ENCODE measurements at regions not wholly inside any gene's neighbourhood (a gene's known extent, or its start where the extent isn't known, plus 50 kb on each side); places are given as distances from the start of the nearest gene placed in this dataset.

DNA sequence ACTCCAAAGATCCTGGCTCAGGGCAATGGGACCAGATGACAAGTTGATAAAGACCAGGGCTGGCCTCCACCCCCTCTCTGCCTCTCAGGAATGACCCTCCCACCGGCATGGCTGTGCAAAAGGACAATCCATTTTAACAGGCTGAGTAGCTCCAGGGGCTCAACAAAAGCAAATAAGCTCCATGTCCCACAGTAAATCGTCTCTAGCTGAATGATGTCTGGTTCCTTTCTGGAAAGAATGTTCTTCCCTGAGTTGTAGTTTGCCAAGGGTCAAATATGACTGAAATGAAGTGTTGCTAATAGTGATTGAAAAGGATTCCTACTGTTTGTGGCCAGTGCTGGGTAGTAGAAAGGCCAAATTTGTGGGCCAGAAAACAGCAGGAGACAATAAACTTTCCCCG is 434.4 kb upstream of the ETAA1 start:
- ChIA-PET POLR2A (no interaction called here), CTCF (interaction anchor here (1.1 kb wide), 1 partner anchor 688 kb away, joined by 3 read pairs; no protein-coding TSS in a partner anchor)
- H3K27ac ChIP-seq (ENCODE audit: insufficient read depth, low read depth, low read length), result no peak overlapping the region
- intact Hi-C loops (cut with micrococcal nuclease) (no loop called here), dilution Hi-C loops (cut with MboI; ENCODE audit: extremely low pct_ligation_motif_present, low sequenced_read_pairs) (no loop called here)
- no peaks in the 10 kb centered on the region for H4K20me1 ChIP-seq (replicated peaks; ENCODE audit: control insufficient read depth, extremely low read depth, insufficient read depth, low read length)
- H3K4me3 ChIP-seq (replicated peaks in 1 of 3; ENCODE audit: insufficient read depth in 1 of 3, low read depth in 1 of 3, low read length in 3 of 3), result no peak overlapping the region
- DNase-seq (ENCODE audit: low read depth, low spot score), result no peak
- no peak overlapping the region for H3K4me2 ChIP-seq (ENCODE audit: insufficient read depth, low read length)
- no peaks in the 10 kb centered on the region for H3K36me3 ChIP-seq (ENCODE audit: control insufficient read depth in 2 of 2, extremely low read depth in 1 of 2, insufficient read depth in 2 of 2, low read length in 2 of 2)
- no peak overlapping the region for H2AFZ ChIP-seq (ENCODE audit: low read depth, low read length)
- no peak for FAIRE-seq
- no peaks in the 10 kb centered on the region for H3K9me3 ChIP-seq (replicated peaks; ENCODE audit: control insufficient read depth, insufficient read depth, low read length)
- H3K9me1 ChIP-seq (replicated peaks; ENCODE audit: control insufficient read depth, extremely low read depth, insufficient read depth, low read length), result no peaks in the 10 kb centered on the region
- H3K27me3 ChIP-seq (ENCODE audit: control insufficient read depth in 2 of 2, insufficient read depth in 2 of 2, low read length in 2 of 2), result no peaks in the 10 kb centered on the region
- H3K9ac ChIP-seq (replicated peaks; ENCODE audit: extremely low read depth, insufficient read depth, low read length), result no peak overlapping the region
- no peaks in the 10 kb centered on the region for H3K79me2 ChIP-seq (ENCODE audit: control insufficient read depth, insufficient read depth, low read length)
- no peaks in the 10 kb centered on the region for H3K4me1 ChIP-seq (ENCODE audit: control insufficient read depth, extremely low read depth, insufficient read depth, low read length)
- BruUV-seq (replicated peaks), result no TSS peak
- TF ChIP-seq, protein P1, sequence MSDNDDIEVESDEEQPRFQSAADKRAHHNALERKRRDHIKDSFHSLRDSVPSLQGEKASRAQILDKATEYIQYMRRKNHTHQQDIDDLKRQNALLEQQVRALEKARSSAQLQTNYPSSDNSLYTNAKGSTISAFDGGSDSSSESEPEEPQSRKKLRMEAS (IDR thresholded peaks at IDR 0.05; ENCODE audit: insufficient read depth, insufficient read length), result no peak

DNA sequence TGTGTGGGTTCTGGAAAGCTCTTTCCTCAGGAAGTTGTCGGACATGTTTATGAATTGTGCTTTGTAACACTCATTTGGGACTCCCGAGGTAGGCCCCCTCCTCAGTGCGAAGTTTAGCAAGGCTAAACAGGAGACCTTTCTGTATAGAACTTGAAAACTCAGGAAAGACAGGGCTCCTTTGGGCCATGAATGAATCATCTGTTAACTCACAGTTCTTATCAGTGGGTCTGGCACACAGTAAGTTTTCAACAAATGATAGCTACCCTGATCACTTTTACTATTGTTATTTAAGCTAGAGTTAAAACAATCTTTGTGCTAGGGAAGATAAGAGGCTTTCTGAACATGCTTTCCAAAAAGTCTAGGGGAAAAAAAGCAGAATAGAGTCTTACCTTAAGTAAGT is 430.5 kb upstream of the ETAA1 start:
- intact Hi-C loops (cut with micrococcal nuclease), result loop anchor here (5.0 kb wide), 1 partner anchor 729 kb away; no protein-coding TSS in a partner anchor
- POLR2A ChIA-PET, result no interaction called here
- no peaks in the 10 kb centered on the region for H3K27me3 ChIP-seq (ENCODE audit: control insufficient read depth in 2 of 2, insufficient read depth in 2 of 2, low read length in 2 of 2)
- no peak overlapping the region for H3K27ac ChIP-seq (ENCODE audit: insufficient read depth, low read depth, low read length)
- H4K20me1 ChIP-seq (replicated peaks; ENCODE audit: control insufficient read depth, extremely low read depth, insufficient read depth, low read length), result no peaks in the 10 kb centered on the region
- H3K4me1 ChIP-seq (ENCODE audit: control insufficient read depth, extremely low read depth, insufficient read depth, low read length), result no peaks in the 10 kb centered on the region
- H3K4me2 ChIP-seq (ENCODE audit: insufficient read depth, low read length), result no peak overlapping the region
- no peaks in the 10 kb centered on the region for H3K9me1 ChIP-seq (replicated peaks; ENCODE audit: control insufficient read depth, extremely low read depth, insufficient read depth, low read length)
- CTCF ChIA-PET, result no interaction called here
- BruUV-seq (replicated peaks), result no TSS peak
- no peak overlapping the region for H2AFZ ChIP-seq (ENCODE audit: low read depth, low read length)
- no peak overlapping the region for H3K4me3 ChIP-seq (replicated peaks in 1 of 3; ENCODE audit: insufficient read depth in 1 of 3, low read depth in 1 of 3, low read length in 3 of 3)
- no peak overlapping the region for H3K9ac ChIP-seq (replicated peaks; ENCODE audit: extremely low read depth, insufficient read depth, low read length)
- no peaks in the 10 kb centered on the region for H3K79me2 ChIP-seq (ENCODE audit: control insufficient read depth, insufficient read depth, low read length)
- DNase-seq (ENCODE audit: low read depth, low spot score), result no peak
- H3K9me3 ChIP-seq (replicated peaks; ENCODE audit: control insufficient read depth, insufficient read depth, low read length), result no peaks in the 10 kb centered on the region
- no peaks in the 10 kb centered on the region for H3K36me3 ChIP-seq (ENCODE audit: control insufficient read depth in 2 of 2, extremely low read depth in 1 of 2, insufficient read depth in 2 of 2, low read length in 2 of 2)
- TF ChIP-seq FOS (IDR thresholded peaks at IDR 0.05; ENCODE audit: borderline replicate concordance, insufficient read depth, low read length) (no peak), POLR2A (IDR thresholded peaks at IDR 0.05; ENCODE audit: low read depth, low read length) (no peak), POLR2AphosphoS5 (IDR thresholded peaks at IDR 0.05; ENCODE audit: insufficient read depth, low read depth, low read length) (no peak), JUN (IDR thresholded peaks at IDR 0.05; ENCODE audit: borderline replicate concordance, insufficient read depth, insufficient read length, low read depth) (no peak), EZH2 (IDR thresholded peaks at IDR 0.05; ENCODE audit: borderline replicate concordance, low read depth, low read length, severe bottlenecking) (no peak), GATA2 (IDR thresholded peaks at IDR 0.05; ENCODE audit: insufficient read depth, insufficient read length, low read depth, low read length) (no peak), MYC (IDR thresholded peaks at IDR 0.05; ENCODE audit: low read depth, low read length) (no peak)
- TF ChIP-seq, protein P2, sequence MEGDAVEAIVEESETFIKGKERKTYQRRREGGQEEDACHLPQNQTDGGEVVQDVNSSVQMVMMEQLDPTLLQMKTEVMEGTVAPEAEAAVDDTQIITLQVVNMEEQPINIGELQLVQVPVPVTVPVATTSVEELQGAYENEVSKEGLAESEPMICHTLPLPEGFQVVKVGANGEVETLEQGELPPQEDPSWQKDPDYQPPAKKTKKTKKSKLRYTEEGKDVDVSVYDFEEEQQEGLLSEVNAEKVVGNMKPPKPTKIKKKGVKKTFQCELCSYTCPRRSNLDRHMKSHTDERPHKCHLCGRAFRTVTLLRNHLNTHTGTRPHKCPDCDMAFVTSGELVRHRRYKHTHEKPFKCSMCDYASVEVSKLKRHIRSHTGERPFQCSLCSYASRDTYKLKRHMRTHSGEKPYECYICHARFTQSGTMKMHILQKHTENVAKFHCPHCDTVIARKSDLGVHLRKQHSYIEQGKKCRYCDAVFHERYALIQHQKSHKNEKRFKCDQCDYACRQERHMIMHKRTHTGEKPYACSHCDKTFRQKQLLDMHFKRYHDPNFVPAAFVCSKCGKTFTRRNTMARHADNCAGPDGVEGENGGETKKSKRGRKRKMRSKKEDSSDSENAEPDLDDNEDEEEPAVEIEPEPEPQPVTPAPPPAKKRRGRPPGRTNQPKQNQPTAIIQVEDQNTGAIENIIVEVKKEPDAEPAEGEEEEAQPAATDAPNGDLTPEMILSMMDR (IDR thresholded peaks at IDR 0.05; ENCODE audit: extremely low read depth in 1 of 2, insufficient read depth in 1 of 2, low read depth in 1 of 2, low read length in 2 of 2), result no peak
- TF ChIP-seq, protein P1 (IDR thresholded peaks at IDR 0.05; ENCODE audit: insufficient read depth, insufficient read length), result no peak
- dilution Hi-C loops (cut with MboI; ENCODE audit: extremely low pct_ligation_motif_present, low sequenced_read_pairs), result no loop called here
- no peak for FAIRE-seq

All from endothelial cell of umbilical vein (primary cell).